Thyroid gland (tissue), 4 donors: ENCODE measurements at regions not wholly inside any gene's neighbourhood (a gene's known extent, or its start where the extent isn't known, plus 50 kb on each side); places are given as distances from the start of the nearest gene placed in this dataset.

ENCODE experiments used
- DNase-seq, 2 donors: peaks; one replicate each; pipeline ENCODE4 v3.0.0-alpha.2; 2019
- H3K27ac ChIP-seq, 3 donors: fragments of 200-600 bp; sonication (generic); 1 replicate in 2 of 3; 2 replicates in 1 of 3; pipeline ENCODE4 v1.5.1; 2016 to 2019; ENCODE audit warnings: mild to moderate bottlenecking in 1 of 3, moderate library complexity in 1 of 3
- H3K27me3 ChIP-seq: fragments of 200-600 bp; sonication (generic); one replicate; pipeline ENCODE4 v1.5.1; 2019
- H3K36me3 ChIP-seq, 2 donors: fragments of 200-600 bp; sonication (generic); one replicate each; pipeline ENCODE4 v1.5.1; 2016 to 2019
- H3K4me1 ChIP-seq, 2 donors: fragments of 200-600 bp; sonication (generic); one replicate each; pipeline ENCODE4 v1.5.1; 2017 to 2019
- H3K4me3 ChIP-seq, 3 donors: fragments of 200-600 bp; sonication (generic); replicated peaks in 1 of 3; 1 replicate in 2 of 3; 2 replicates in 1 of 3; pipeline ENCODE4 v1.5.1; 2016; ENCODE audit warnings: mild to moderate bottlenecking in 1 of 3
- H3K9me3 ChIP-seq: fragments of 200-600 bp; sonication (generic); one replicate; pipeline ENCODE4 v1.5.1; 2017
- POLR2A ChIP-seq, 2 donors: fragments of 450-650 bp; IDR thresholded peaks; one replicate each; pipeline ENCODE4 v1.6.1; 2017; ENCODE audit warnings: antibody characterized with exemption in 2 of 2, mild to moderate bottlenecking in 2 of 2, moderate library complexity in 1 of 2
- WGBS, 2 donors: methylation state at CpG; one replicate each; pipeline ENCODE4 v1.1.5; 2017; 5-methylcytosine and 5-hydroxymethylcytosine counted together
- intact Hi-C: fragments of 100-400 bp; cut with DNase I; formaldehyde crosslinking; loops from one replicate; pipeline ENCODE4 v1.15.1; 2023
- TF ChIP-seq, protein P1 (sequence below), 6 experiments: fragments of 200-600 bp in 3 of 6; fragments of 450-650 bp in 3 of 6; sonication (generic) in 3 of 6; IDR thresholded peaks; one replicate each; pipeline ENCODE4 v1.5.1; 2016 to 2019; ENCODE audit warnings: antibody characterized with exemption in 6 of 6, mild to moderate bottlenecking in 2 of 6, inconsistent platforms in 1 of 6, moderate library complexity in 1 of 6

GRCh38 chr14:89589400-89590118, 172.5 kb upstream of the FOXN3 start:
- WGBS, 2 donors: 79 to 89% methylated on average over 11 of the region's 11 CpGs

DNA sequence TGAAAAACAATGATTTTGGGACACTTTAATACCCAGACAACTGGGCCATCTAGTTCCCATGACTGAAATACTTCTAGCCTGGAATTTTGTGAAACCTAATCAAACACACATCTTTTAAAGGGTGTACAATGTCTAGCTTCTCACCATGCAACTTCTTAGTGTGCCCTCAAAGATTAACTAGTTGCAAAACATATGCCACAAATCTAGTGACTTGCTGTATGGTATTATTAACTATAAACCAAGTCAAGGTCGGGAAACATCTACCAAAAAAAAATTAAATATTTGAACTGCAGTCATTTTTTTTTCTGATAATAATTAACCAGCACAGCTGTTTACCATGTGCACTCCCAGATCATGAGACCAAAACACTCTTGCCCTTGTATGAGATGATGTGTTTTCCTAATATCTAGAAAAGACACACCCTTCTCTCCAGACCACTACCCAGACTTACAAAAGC, 171.8 kb upstream of the FOXN3 start:
- H3K4me3 ChIP-seq: no peak overlapping the region
- intact Hi-C loops: no loop called here
- H3K27ac ChIP-seq: no peak overlapping the region
- no peaks in the 10 kb centered on the region for H3K27me3 ChIP-seq
- H3K4me1 ChIP-seq: no peaks in the 10 kb centered on the region
- TF ChIP-seq POLR2A (IDR thresholded peaks at IDR 0.05): no peak
- TF ChIP-seq, protein P1, sequence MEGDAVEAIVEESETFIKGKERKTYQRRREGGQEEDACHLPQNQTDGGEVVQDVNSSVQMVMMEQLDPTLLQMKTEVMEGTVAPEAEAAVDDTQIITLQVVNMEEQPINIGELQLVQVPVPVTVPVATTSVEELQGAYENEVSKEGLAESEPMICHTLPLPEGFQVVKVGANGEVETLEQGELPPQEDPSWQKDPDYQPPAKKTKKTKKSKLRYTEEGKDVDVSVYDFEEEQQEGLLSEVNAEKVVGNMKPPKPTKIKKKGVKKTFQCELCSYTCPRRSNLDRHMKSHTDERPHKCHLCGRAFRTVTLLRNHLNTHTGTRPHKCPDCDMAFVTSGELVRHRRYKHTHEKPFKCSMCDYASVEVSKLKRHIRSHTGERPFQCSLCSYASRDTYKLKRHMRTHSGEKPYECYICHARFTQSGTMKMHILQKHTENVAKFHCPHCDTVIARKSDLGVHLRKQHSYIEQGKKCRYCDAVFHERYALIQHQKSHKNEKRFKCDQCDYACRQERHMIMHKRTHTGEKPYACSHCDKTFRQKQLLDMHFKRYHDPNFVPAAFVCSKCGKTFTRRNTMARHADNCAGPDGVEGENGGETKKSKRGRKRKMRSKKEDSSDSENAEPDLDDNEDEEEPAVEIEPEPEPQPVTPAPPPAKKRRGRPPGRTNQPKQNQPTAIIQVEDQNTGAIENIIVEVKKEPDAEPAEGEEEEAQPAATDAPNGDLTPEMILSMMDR (IDR thresholded peaks at IDR 0.05): no peak
- no peaks in the 10 kb centered on the region for H3K36me3 ChIP-seq
- no peak for DNase-seq
- no peaks in the 10 kb centered on the region for H3K9me3 ChIP-seq
- 87 to 90% methylated on average over 1 of the region's 1 CpG for WGBS, 2 donors

More at GRCh38 chr14:89589400-89590118, 172.5 kb upstream of the FOXN3 start:
- Histone ChIP-seq H3K4me3 (no peak overlapping the region), H3K27ac (no peak overlapping the region), H3K27me3 (no peaks in the 10 kb centered on the region), H3K9me3 (no peaks in the 10 kb centered on the region), H3K36me3 (no peaks in the 10 kb centered on the region), H3K4me1 (no peaks in the 10 kb centered on the region)
- intact Hi-C loops: no loop called here
- TF ChIP-seq, protein P1 (IDR thresholded peaks at IDR 0.05): no peak
- TF ChIP-seq POLR2A (IDR thresholded peaks at IDR 0.05): no peak
- DNase-seq: no peak

GRCh38 chr14:89588016-89588415, 171.0 kb upstream of the FOXN3 start:
- Histone ChIP-seq H3K9me3 (no peaks in the 10 kb centered on the region), H3K4me1 (no peaks in the 10 kb centered on the region), H3K27ac (no peak overlapping the region), H3K4me3 (no peak overlapping the region), H3K36me3 (no peaks in the 10 kb centered on the region), H3K27me3 (no peaks in the 10 kb centered on the region)
- DNase-seq: no peak
- TF ChIP-seq, protein P1 (IDR thresholded peaks at IDR 0.05): no peak
- TF ChIP-seq POLR2A (IDR thresholded peaks at IDR 0.05): no peak
- 80 to 88% methylated on average over 5 of the region's 5 CpGs for WGBS, 2 donors
- intact Hi-C loops: no loop called here

DNA sequence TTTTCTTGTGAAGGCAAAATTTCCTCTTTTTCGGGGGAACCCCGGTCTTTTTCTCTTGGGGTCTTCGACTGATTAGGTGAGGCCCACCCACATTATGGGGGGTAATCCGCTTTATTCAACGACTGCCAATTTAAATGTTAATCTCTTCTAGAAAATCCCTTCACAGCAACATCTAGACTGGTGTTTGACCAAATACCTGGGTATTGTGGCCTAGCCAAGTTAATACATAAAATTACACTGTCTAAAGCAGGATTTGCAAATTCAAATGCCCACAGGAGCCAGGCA, 170.0 kb upstream of the FOXN3 start:
- Histone ChIP-seq H3K4me3 (no peak overlapping the region), H3K4me1 (no peaks in the 10 kb centered on the region), H3K27ac (no peak overlapping the region), H3K36me3 (no peaks in the 10 kb centered on the region), H3K27me3 (no peaks in the 10 kb centered on the region), H3K9me3 (no peaks in the 10 kb centered on the region)
- DNase-seq: no peak
- WGBS, 2 donors: 96 to 99% methylated on average over 5 of the region's 5 CpGs
- TF ChIP-seq POLR2A (IDR thresholded peaks at IDR 0.05): no peak
- TF ChIP-seq, protein P1 (IDR thresholded peaks at IDR 0.05): no peak
- intact Hi-C loops: no loop called here

DNA sequence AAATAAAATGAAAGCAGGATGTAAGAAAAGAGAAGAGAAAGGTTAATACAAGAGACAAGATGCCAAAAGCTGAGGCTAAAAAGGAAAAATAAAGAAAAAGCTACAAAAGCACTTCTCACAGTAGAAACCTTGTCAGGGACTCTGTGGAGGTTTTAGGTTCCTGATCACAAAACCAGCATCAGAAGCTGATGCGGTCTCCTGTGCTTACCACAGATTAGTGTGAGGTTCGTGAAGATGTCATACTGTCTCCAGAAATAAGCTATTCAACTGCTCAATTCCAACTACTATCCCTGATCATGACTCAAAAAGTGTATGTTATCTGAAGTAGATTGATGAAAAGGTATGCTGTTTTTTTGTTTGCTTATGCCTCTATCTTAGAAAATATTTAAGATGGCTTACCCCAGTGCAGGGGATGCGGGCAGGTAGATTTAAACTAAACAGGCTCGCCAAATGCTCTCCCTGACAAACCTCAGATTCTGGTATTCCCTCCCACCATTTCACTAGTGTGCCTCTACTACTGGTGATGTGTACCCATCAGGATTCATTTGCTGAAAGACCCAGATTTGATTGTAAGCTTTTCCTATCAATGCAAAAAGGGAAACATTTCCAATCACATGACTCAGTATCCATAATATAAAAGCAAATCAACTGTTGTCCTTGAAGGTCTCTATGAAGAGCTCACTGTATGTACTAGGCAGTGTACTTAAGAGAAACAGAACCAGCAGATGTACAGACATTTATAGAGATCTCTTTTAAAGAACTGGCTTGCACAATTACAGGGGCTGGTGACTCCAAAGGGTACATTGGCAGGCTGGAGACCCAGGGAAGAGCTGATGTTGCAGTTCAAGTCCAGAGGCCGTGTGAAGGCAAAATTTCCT, 169.5 kb upstream of the FOXN3 start:
- intact Hi-C loops: no loop called here
- Histone ChIP-seq H3K36me3 (no peaks in the 10 kb centered on the region), H3K27ac (no peak overlapping the region), H3K4me1 (no peaks in the 10 kb centered on the region), H3K4me3 (no peak overlapping the region), H3K27me3 (no peaks in the 10 kb centered on the region), H3K9me3 (no peaks in the 10 kb centered on the region)
- TF ChIP-seq POLR2A (IDR thresholded peaks at IDR 0.05): no peak
- TF ChIP-seq, protein P1 (IDR thresholded peaks at IDR 0.05): no peak
- DNase-seq: no peak
- 94% methylated on average over 5 of the region's 5 CpGs for WGBS, 2 donors
